ENCODE measurements at regions not wholly inside any gene's neighbourhood (a gene's known extent, or its start where the extent isn't known, plus 50 kb on each side); places are given as distances from the start of the nearest gene placed in this dataset.

DNA sequence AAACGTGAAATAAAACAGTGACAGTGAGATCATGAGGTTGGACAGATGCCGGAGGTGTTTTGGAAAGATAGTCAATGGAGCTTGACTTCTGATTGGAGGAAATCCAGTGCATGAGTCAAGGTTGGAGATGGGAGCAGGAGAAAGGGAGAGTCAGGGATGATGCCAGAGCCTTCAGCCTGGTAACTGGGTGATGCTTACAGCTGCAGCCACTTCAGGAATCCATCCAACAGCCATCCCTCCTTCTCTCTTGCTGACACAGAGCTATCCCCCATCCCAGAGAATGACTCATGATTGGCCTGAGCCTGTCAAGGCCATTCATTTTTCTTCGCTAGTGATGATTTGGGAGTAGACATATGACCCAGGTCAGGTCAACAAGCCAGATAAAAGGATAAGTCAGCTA, 112.8 kb downstream of the SAMD5 start:
- DNase-seq: no peak

DNA sequence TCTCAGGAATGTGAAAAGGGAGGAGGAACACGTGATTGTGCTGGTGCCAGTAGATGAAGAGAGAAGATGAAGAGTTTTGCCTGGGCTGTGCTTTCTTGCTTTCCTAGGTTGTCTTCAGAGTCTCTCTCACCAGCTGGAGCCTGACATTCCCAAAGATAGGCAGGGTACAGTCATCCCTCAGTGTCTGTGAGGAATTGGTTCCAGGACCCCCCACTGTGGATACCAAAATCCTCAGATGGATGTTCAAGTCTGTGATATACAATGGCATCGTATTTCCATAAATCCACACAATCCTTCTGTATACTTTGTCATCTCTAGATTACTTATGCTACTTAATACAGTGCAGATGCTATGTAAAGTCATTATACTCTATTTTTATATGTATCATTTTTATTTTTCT, 113.5 kb downstream of the SAMD5 start:
- DNase-seq: no peak

DNA sequence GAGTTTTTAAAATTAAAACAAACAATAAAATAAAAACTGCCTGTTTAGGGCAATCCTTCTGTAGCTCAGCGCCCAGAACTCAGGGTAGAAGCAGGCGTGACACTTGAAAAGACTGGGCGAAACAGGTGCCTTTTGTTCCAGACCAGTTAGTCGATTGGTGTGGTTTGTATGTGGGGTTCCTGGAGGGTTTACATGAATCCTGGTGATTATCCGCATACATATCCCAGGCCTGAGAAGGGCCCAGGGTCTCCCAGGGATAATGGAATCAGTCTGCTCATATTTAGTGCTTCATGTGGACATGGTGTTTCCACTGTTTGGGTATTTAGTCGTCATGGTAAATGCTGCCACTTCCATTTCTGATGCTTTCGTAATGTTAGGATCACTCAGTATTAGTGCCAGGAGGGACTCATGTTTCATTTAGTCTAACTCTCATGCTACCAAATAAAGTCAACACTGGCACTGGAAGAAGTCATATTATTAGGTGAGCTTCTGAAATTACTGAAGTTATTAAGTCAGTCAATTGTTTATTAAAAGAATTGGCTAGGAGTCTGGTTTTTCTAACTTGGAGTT, 116.5 kb downstream of the SAMD5 start:
- DNase-seq: no peak

DNA sequence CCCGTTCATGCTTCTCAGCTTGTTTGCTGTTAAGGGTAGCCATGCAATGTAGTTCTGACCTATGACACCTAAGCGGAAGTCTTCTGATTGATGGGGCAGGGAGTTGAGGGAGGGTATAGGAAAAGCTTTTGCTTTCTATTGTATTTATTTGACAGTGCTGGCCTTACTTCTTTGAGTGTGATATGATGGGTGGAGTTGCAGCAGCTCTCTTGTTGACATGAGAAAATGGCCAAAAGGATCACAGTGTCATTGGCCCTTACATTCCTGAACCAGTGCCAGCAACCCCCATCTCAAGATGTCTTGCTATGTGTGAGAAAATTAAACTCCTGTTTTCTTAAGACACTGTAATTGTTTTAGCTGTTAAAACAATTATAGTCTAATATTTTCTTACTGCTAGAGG, 117.5 kb downstream of the SAMD5 start:
- DNase-seq: no peak

DNA sequence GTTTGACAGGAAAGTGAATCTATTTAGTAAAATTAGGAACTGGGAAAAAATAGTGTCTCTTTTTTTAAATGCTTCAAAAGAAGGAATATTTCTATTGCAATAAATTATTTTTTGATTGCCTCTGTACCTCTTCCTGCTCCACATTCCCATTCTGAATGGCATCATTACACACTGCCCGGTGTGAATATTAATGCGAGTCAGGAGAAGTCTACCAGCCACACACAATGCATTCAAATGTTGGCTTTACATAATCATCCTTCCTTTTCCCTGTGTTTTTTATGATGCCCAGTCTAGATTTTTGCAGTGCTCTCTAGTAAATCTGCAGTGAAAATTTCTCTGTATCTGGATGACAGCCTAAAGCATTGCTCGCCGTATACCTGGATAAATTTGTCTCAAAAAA, 118.9 kb downstream of the SAMD5 start:
- no peak for DNase-seq

DNA sequence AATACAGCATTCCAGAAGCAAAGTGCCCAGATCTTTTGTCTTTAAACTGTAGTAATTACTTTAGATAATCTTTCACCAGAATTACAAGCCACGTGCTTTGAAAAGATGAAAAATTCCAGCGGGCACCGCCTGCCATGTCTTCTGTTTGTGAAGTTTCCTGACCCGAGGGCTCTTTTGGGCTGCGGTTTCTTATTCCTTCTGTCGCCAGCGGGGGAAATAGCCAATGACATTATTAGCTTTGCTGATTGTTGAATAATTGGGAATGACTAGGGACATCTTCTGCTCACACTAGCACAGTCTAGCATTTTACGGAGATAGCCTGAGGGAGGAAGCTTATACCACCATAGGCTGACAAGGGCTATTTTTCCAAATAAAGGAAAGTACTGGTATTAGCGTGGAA, 124.7 kb downstream of the SAMD5 start:
- DNase-seq: no peak

DNA sequence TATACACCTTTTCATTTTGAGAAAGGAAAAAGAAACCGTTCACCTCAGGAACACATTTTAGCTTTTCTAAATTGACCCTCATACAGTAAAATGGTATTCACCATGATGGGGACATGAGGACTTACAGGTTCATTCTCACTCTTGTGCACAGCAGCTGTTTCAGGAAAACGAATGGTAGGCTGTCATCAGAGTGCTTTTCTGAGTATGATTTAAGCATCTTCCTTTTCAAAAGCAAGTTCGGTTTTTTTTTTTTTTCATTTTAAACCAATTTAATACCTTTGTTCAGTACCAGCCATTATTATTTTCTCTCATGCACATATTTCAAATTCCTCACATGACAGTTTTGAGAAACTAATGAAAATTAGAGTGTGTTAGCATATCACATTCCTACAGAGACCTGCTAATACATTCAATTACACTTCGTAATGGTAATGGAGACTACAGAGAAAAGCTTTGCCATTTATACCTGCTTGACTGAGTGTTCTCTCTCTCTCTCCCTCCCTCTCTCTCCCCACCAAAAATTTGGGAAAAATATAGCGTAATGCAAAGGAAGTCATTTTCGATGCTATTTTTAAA, 129.2 kb downstream of the SAMD5 start:
- DNase-seq: no peak

DNA sequence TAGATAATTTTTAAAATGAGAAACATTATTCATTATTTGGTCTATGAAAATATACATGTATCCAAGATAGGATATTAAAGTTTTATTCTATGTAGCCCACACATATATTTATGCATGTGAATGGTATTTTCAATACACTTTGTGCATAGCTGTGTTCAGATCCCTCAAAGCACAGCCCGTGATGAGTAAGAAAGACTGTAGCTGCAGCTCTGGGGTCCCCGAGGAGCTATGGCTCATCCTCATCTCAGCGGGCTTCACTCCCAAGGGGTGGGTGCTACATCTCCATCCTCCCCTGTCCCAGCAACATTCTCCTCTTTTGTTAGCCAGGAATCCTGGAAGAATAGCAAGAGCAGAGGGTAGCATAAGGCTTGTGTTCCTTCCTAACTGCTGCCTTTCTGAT, 130.8 kb downstream of the SAMD5 start:
- DNase-seq: no peak

DNA sequence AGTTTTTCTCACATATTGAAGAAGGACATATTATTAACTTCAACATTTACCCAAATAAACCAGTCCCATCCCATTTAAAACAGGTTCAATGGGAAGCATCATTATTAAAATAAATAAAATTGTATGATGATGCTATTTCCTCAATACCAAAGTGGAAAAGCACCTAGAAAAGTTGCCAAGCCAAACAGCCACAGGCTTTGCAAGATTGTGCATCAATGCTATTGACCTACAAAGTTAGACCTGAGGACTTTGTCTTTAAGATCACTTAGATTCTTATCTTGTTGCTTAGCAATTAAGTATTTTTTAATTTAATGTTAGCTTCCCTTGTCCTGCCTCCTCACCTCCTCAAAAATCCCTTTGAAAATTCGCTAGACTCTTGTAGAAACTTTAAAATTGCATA, 132.1 kb downstream of the SAMD5 start:
- DNase-seq: no peak

DNA sequence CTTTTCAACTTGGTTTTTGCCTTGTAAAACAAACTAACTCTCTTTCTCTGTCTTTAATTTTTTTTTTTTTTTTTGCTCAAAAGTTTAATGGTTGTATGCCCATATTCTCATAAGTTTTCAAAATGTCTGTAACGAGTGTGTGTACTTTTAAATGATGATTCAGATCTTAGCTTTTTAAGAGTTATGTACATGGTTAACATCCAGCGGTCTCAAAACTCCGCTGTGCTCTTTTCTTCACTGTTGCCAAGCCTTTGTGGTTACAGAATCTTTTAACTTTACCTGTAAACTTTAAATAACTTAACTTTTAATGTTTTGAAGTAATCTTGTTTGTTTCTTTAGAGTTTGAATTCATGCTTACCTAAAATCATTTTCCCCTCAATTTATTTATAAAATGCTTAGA, 133.0 kb downstream of the SAMD5 start:
- no peak for DNase-seq

DNA sequence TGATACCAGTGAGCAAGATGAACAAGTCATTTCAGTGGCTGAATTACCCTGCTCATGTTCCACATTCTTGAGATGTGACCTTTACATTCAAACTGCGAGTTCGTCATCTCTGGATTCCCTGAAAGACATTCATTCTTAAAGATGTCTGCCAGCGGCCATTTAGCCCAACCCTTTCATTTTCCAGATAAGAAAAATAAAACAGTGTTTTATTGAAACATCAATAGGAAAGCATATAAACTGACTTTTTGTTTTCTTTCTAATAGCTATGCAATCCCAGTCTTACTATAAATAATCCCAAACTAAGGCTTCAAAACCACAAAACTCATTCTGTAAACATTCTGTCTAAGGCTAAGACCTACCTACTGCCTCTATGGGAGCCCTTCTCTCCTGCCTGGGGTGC, 134.0 kb downstream of the SAMD5 start:
- DNase-seq: no peak

DNA sequence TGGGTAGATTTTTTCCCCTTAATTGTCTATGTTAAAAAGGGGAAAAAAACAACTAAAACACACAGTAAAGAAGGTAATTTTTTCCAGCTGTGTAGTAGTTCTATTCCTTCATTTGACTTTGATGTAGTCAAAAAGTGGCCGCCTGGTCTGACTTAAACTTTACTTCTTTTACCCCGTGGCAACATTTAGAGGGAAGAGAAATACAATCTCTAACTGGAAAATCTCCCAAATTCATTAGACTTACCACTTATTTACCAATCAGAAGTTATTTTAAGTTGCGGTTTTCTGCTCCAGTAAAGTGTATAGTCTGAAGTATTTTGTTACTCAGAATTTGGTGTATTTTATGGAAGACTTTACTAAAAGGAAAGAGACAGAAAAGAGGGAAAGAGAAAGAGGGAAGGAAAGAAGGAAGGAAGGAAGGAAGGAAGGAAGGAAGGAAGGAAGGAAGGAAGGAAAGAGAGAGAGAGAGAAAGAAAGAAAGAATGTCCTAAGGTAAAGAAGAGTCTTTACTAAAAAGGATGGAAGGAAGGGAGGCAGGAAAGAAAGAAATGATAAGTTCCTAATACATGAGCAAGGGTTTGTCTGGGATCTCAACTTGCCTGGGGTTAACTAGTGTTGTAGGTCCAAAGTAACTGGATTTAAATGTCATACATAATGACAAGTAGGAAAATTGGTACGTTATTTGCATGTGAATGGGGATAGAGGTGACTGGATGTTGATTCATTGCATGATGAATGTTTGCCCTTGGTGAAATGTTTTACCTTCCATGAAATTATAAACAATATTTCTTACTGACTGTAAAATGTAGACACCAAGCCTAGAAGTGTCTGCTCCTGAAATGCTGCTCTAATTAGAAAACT, 135.1 kb downstream of the SAMD5 start:
- no peak for DNase-seq

DNA sequence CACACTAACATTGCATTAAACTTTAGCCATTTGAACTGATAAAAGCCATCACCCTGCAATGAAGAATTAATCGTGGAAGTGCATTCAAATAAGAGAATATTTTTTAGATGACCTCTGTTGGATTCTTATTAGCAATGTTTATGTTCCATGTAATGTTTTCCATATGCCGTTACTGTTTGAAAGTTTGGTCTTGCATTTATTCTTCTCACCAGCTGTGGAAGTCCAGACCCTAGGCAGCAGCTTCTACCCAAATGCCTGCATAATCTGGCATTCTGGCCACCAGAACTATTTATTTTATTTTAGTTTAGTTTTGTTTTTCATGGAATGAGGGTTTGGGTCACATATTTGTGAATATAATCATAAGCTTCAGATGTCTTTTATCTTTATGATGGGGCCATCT, 140.4 kb downstream of the SAMD5 start:
- no peak for DNase-seq

DNA sequence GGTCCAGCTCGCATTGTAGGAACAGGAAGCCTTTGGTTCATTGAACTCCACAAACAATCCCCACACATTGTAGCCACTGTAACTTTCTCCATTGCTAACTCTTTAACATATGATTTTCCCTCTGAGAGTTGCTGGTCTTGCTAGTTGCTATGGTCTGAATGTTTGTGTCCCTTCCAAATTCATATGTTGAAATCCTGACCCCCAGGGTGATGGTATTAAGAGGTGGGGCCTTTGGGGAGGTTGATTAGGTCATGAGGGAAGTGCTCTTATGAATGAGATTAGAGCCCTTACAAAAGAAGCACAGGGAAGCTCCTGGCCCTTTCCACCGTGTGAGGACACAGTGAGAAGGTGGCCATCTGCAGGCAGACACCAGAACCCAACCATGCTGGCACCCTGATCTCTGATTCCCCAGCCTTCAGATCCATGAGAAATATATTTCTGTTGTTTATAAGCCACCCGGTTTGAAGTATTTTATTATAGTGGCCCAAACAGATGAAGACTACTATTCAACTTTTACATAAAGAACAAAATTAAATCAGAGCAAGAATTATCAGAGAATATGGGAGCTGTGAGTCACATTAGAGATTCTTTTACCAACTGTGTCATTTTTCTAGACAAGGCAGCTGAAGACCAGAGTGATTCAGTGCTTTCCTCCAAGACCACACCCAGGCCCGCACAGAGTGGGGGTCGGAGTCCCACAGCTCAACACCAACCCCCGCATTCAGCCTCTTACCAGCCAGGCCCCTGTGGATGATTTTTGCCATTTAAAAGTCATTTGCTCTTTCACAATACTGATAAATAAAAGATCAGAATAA, 143.0 kb downstream of the SAMD5 start:
- no peak for DNase-seq

DNA sequence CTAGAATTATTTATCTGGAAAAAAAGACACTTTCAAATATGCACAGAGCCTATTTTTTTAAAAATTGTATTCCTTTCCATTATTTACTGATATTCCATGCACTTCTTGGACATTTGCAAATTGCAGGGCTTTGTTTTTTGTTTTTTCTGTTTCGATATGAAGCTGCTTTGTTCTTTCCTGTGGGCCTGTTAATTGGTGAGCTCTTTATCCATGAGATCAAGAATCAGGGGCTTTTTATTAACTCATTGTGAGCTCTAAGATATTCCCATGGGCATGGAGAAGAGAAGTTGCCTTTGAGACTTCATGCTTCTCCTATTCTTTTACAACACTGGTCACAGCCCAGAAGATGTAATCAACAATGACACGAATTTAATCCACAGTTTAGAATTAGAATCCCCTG, 145.1 kb downstream of the SAMD5 start:
- no peak for DNase-seq

DNA sequence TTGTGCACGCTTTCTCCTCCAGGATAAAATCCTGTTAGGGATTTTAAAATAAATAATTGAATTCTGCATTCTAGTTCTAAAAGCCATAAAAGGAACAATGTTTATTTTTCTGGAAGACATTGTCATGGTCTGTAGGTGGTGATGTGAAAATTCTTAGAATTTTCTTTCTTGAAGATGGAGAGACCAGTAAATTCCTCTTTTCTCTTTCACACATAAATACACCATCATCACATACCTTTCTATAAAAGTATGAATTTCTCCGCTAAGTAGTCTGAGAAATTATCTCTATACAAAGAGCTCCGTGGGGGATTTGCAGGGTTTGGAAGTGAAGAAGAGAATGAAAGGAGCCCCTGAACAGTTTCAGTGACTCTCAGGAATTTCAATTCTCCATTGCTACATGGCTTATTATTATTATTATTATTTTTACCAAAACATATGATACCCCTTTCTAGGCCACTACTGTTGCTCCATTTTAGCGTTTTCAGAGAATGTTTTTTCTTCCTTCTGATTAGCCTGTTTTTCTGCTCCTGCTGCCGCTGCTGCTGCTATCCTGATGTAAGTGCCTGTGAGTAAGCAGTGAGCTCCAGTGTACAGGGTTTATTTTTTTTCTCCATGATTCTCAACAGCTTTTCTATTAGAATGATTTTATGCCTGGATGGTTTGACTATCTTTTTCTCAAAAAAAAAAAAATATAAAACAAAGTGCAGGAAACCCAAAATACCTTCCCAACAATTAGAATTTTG, 145.8 kb downstream of the SAMD5 start:
- DNase-seq: no peak

DNA sequence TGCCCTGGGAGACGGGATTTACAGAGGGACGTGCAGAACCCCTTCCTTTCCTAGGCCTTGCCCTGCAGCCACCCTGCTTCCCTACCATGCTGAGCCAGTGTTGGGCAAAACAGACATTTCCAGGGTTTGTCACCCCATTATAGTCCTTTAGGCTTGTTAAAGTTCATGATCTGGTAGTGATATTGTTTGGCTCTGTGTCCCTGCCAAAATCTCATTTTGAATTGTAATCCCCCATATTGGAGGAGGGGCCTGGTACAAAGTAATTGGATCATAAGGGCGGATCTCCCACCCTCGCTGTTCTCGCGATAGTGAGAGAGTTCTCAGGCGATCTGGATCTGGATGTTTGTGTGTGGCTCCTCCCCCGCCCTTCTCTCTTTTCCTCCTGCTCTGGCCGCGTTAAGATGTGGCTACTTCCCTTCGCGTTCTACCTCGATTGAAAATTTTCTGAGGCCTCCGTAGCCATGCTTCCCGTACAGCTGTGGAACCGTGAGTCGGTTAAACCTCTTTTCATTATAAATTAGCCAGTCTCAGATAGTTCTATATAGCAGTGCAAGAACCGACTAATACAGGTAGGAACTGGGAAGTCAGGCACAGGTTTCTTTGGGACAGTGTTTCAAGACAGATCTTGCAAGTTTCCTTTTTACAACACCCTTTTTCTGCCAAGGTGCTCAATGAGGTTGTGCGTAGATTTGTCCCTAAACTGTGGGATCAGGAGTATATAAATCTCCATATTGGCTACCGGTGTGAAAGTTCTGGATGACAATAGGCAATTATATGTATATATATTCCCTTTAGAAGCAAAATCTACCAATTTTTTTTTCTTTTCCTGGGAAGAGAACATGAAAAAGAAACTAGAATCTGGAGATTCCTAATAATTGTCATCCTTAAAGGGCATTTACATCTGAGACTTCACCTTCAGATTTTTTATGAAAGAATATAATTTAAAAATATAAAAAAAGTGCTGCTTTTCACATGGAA, 152.1 kb downstream of the SAMD5 start:
- DNase-seq: no peak

DNA sequence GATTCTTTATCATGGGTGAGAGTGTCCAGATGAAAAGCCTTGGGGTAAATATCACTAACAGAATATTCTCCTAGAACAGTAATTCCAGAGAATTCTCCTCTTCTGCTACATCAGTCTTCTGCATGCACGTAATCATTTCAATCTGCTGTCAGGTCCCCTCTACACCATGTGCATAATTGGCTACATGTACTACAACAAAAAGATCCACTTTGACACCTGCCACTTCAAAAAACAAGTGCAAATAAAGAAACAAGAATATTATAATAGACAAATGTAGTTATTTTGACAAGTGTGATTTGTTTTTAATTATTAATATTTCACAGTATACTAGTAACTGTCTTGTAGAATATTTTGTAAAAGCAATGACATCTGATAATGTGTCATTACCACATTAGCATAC, 154.2 kb downstream of the SAMD5 start:
- DNase-seq: no peak

DNA sequence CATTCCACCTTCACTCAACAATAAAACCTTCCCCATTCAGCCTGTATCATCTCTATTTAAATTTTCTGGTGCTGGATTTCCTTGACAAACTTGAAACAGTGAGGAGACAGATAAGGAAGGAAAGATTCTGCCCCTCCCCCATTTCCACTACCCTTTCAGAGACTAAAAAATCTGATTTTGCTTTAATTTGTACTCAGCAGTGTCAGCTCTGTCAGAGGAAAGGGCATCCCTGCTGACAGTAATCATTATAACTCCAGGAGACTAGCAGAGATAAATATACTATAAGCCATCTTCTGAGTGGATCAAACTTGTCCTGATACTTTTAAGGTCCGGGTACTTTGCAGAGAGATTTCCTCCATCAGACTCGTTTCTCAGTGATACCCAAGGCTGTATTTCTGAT, 155.6 kb downstream of the SAMD5 start:
- DNase-seq: no peak

DNA sequence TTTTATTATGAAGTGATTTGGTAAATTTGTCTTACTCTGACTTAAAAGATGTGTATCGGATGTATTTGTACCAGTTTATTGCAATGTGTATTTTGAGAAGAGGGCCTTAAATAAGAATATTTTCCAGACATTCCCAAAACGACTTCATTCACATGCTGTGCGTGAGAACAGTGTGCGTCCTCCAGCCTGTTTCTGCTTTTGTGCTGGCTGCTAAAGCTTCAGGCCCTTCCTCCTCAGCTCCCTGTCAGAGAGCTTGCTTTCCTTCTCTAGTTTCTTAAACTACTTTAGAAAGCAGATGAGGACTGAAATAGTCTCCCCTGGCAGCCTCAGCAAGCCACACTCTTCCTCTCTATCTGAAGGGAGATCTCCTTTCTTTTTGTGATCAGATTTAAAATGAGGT, 157.8 kb downstream of the SAMD5 start:
- no peak for DNase-seq

DNA sequence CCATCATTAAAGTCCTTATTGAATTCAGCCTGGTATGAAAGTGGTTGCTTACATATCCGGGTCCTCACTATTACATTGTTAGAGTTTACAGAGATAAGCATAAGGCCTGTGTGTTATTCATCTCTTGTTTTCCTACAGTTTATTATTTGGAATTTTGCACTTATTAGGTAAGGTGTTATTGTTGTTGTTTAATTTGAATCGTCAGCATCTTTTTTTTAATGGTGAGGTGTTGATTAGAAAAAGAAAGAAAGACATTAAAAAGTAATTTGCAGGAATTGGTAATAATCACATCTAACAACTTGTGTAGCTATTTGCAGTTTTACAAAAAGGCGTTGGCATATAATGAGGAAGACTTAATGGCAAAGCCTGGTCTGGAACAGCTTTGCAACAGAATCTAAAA, 158.6 kb downstream of the SAMD5 start:
- DNase-seq: no peak

DNA sequence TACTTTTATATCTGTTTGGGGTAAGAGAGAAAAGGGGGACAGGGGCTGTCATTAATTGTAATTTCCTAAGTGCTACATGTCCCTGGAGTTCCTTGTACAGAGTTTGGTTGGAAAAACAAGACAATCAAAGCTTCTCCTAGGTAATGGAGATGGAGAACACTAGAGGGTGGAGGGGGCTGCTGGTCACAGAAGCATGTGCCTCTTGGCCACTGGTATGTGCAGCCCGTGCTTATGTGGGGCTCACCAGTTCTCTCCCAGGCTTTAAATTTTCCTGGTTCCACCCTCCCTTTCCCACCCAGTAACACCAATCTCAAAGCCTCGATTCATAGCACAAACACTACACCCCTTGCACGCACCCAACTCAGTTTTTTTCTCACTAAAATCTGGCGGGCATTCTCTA, 165.6 kb downstream of the SAMD5 start:
- no peak for DNase-seq
